GM21717 (cell line): ENCODE measurements at regions not wholly inside any gene's neighbourhood (a gene's known extent, or its start where the extent isn't known, plus 50 kb on each side); places are given as distances from the start of the nearest gene placed in this dataset.

Source experiments
- ATAC-seq: cut with Tn5 transposase; IDR thresholded peaks from one replicate; pipeline ENCODE4 v1.9.1; 2021; ENCODE audit warnings: mild to moderate bottlenecking, moderate library complexity; ENCODE audit not compliant: unreplicated experiment

DNA sequence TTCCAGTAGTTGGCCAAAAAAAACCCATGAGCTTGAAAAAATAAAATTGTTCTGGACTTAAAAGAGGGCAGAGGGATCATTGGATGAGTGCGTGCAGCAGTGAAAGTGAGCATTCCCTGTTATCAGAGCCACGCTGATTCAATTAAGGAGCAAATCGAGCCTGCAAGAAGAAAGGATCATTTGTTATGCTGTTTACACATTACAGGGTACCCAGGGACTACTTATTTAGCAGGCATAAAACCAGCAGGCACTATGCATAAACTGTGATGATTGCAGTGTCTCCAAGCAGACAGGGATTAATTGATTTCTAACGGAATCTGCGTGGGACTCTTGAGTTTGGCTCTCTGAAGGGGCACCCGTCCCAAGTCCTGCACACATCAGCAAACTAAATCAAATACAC lies 83.5 kb downstream of the SHOX start:
- ATAC-seq: no peak
